ENCODE measurements at regions not wholly inside any gene's neighbourhood (a gene's known extent, or its start where the extent isn't known, plus 50 kb on each side); places are given as distances from the start of the nearest gene placed in this dataset.

DNA sequence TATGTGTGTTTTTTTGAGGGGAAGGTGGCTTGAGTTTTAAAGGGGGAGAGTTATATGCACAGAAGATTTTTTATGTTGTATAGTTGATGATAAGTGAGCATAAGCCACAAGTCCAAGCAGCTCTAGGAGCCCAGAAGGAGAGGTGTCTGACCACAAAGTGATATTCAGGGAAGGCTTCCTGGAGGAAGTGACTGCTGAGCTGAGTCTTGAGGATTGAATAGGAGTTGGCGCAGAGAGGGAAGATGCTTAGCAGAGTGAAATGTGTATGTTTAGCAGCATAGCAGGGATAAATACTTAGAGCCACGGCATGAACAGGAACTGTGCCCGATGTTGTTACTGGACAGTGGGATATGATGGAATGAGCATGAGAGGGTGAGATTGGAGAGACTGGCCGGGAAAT, 255.1 kb upstream of the KCNG1 start:
- no peak overlapping the region for H3K4me3 Mint-ChIP-seq
- Histone ChIP-seq H3K4me3 (ENCODE audit: low read length) (no peak overlapping the region), H3K27me3 (ENCODE audit: control insufficient read depth, insufficient read depth, low read length, poor library complexity, severe bottlenecking) (no peaks in the 10 kb centered on the region), H3K9me3 (ENCODE audit: control insufficient read depth, low read length) (peaks cover 9% of the 10 kb centered on the region), H3K36me3 (ENCODE audit: control insufficient read depth, insufficient read depth, low read length) (no peaks in the 10 kb centered on the region), H3K4me1 (ENCODE audit: control insufficient read depth, insufficient read depth, low read length) (peaks cover 3% of the 10 kb centered on the region), H3K27ac (ENCODE audit: low read depth, low read length) (no peak overlapping the region), H3K9ac (ENCODE audit: extremely low read depth, low read length, poor library complexity, severe bottlenecking) (no peak overlapping the region)
- peaks cover 10% of the 10 kb centered on the region for H3K4me1 Mint-ChIP-seq
- 93 to 96% methylated on average over 3 to 4 of the region's 4 CpGs for WGBS, 2 experiments (ENCODE audit: insufficient coverage in 1 of 2, insufficient read length in 1 of 2)
- DNase-seq = no peak
- TF ChIP-seq, protein P1, sequence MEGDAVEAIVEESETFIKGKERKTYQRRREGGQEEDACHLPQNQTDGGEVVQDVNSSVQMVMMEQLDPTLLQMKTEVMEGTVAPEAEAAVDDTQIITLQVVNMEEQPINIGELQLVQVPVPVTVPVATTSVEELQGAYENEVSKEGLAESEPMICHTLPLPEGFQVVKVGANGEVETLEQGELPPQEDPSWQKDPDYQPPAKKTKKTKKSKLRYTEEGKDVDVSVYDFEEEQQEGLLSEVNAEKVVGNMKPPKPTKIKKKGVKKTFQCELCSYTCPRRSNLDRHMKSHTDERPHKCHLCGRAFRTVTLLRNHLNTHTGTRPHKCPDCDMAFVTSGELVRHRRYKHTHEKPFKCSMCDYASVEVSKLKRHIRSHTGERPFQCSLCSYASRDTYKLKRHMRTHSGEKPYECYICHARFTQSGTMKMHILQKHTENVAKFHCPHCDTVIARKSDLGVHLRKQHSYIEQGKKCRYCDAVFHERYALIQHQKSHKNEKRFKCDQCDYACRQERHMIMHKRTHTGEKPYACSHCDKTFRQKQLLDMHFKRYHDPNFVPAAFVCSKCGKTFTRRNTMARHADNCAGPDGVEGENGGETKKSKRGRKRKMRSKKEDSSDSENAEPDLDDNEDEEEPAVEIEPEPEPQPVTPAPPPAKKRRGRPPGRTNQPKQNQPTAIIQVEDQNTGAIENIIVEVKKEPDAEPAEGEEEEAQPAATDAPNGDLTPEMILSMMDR (conservative IDR thresholded peaks at IDR 0.05) = no peak
- no peaks in the 10 kb centered on the region for H3K36me3 Mint-ChIP-seq (ENCODE audit: low read depth)
- peaks cover 17% of the 10 kb centered on the region for H3K9me3 Mint-ChIP-seq
- no peaks in the 10 kb centered on the region for H3K27me3 Mint-ChIP-seq (ENCODE audit: insufficient read depth)
- no peak overlapping the region for H3K27ac Mint-ChIP-seq

GRCh38 chr20:51276296-51276695, 253.4 kb upstream of the KCNG1 start:
- H3K4me1 ChIP-seq (ENCODE audit: control insufficient read depth, insufficient read depth, low read length) = peaks cover 3% of the 10 kb centered on the region
- no peaks in the 10 kb centered on the region for H3K27me3 ChIP-seq (ENCODE audit: control insufficient read depth, insufficient read depth, low read length, poor library complexity, severe bottlenecking)
- TF ChIP-seq, protein P1 (conservative IDR thresholded peaks at IDR 0.05) = no peak
- Mint-ChIP-seq H3K36me3 (ENCODE audit: low read depth) (no peaks in the 10 kb centered on the region), H3K4me1 (peaks cover 13% of the 10 kb centered on the region), H3K4me3 (no peak overlapping the region), H3K27ac (no peak overlapping the region), H3K9me3 (peaks cover 23% of the 10 kb centered on the region), H3K27me3 (ENCODE audit: insufficient read depth) (no peaks in the 10 kb centered on the region)
- no peaks in the 10 kb centered on the region for H3K36me3 ChIP-seq (ENCODE audit: control insufficient read depth, insufficient read depth, low read length)
- H3K9ac ChIP-seq (ENCODE audit: extremely low read depth, low read length, poor library complexity, severe bottlenecking) = no peak overlapping the region
- no peak for DNase-seq
- H3K9me3 ChIP-seq (ENCODE audit: control insufficient read depth, low read length) = peaks cover 17% of the 10 kb centered on the region
- no peak overlapping the region for H3K27ac ChIP-seq (ENCODE audit: low read depth, low read length)
- 91 to 93% methylated on average over 9 of the region's 9 CpGs for WGBS, 2 experiments (ENCODE audit: insufficient coverage in 1 of 2, insufficient read length in 1 of 2)
- H3K4me3 ChIP-seq (ENCODE audit: low read length) = no peak overlapping the region

- H3K4me1 ChIP-seq (ENCODE audit: control insufficient read depth, insufficient read depth, low read length) = peaks cover 3% of the 10 kb centered on the region
- no peak overlapping the region for H3K4me3 ChIP-seq (ENCODE audit: low read length)
- TF ChIP-seq, protein P1 (conservative IDR thresholded peaks at IDR 0.05) = no peak
- no peak overlapping the region for H3K27ac ChIP-seq (ENCODE audit: low read depth, low read length)
- WGBS, 2 experiments (ENCODE audit: insufficient coverage in 1 of 2, insufficient read length in 1 of 2) = 92 to 100% methylated on average over 10 to 14 of the region's 14 CpGs
- no peaks in the 10 kb centered on the region for H3K36me3 Mint-ChIP-seq (ENCODE audit: low read depth)
- no peak overlapping the region for H3K4me3 Mint-ChIP-seq
- no peak for DNase-seq
- no peak overlapping the region for H3K27ac Mint-ChIP-seq
- no peaks in the 10 kb centered on the region for H3K36me3 ChIP-seq (ENCODE audit: control insufficient read depth, insufficient read depth, low read length)
- H3K27me3 Mint-ChIP-seq (ENCODE audit: insufficient read depth) = no peaks in the 10 kb centered on the region
- H3K4me1 Mint-ChIP-seq = peaks cover 13% of the 10 kb centered on the region
- H3K9me3 Mint-ChIP-seq = peaks cover 28% of the 10 kb centered on the region
- no peaks in the 10 kb centered on the region for H3K27me3 ChIP-seq (ENCODE audit: control insufficient read depth, insufficient read depth, low read length, poor library complexity, severe bottlenecking)
- H3K9me3 ChIP-seq (ENCODE audit: control insufficient read depth, low read length) = peaks cover 21% of the 10 kb centered on the region
- H3K9ac ChIP-seq (ENCODE audit: extremely low read depth, low read length, poor library complexity, severe bottlenecking) = no peak overlapping the region
These were observed 252.9 kb upstream of the KCNG1 start for GRCh38 chr20:51275826-51276225.

Measured in endodermal cell (in vitro differentiated cells).